Stomach smooth muscle (tissue), 2 donors: ENCODE measurements at regions not wholly inside any gene's neighbourhood (a gene's known extent, or its start where the extent isn't known, plus 50 kb on each side); places are given as distances from the start of the nearest gene placed in this dataset.

Experiments used
- H3K27ac ChIP-seq: one replicate; pipeline ENCODE4 v1.7.0; 2013; ENCODE audit warnings: mild to moderate bottlenecking, low read length, inconsistent platforms
- H3K27me3 ChIP-seq, 2 donors: one replicate each; pipeline ENCODE4 v1.7.0; 2013; ENCODE audit warnings: low read length in 2 of 2; ENCODE audit not compliant: insufficient read depth in 2 of 2, control insufficient read depth in 1 of 2
- H3K36me3 ChIP-seq, 2 donors: one replicate each; pipeline ENCODE4 v1.7.0; 2013; ENCODE audit warnings: low read length in 2 of 2; ENCODE audit not compliant: control insufficient read depth in 2 of 2, insufficient read depth in 2 of 2
- H3K4me1 ChIP-seq: one replicate; pipeline ENCODE4 v1.7.0; 2013; ENCODE audit warnings: low read length; ENCODE audit not compliant: control insufficient read depth, insufficient read depth
- H3K4me3 ChIP-seq, 2 donors: one replicate each; pipeline ENCODE4 v1.7.0; 2013; ENCODE audit warnings: low read length in 2 of 2
- H3K9ac ChIP-seq, 2 donors: one replicate each; pipeline ENCODE4 v1.7.0; 2013; ENCODE audit warnings: low read length in 2 of 2, mild to moderate bottlenecking in 1 of 2
- H3K9me3 ChIP-seq, 2 donors: one replicate each; pipeline ENCODE4 v1.7.0; 2013; ENCODE audit warnings: low read length in 2 of 2; ENCODE audit not compliant: control insufficient read depth in 2 of 2
- donor health status: healthy.
- donor health status: Pancreatic carcinoma.

DNA sequence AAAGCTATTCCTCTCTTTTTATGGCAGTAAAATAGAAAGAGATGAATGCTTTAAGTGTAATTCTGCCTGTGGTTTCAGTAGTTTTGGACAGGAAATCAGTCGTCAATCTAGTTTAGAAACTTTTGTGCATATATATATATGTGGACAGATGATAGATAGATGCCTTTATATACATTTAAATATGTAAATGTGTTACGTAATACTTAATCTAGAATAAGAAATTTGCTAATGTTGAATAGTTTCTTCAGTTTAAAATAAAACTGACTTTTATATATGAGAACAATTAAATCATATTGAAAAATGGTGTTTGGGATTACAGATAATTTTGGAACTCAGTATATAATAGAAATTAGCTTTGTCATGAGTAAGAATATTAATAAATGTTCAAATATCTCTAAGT, 1165.7 kb upstream of the NCAM2 start:
- H3K4me3 ChIP-seq, result no peak overlapping the region
- H3K9ac ChIP-seq, result no peak overlapping the region
- H3K27ac ChIP-seq, result no peak overlapping the region
- no peaks in the 10 kb centered on the region for H3K36me3 ChIP-seq
- H3K9me3 ChIP-seq, result no peaks in the 10 kb centered on the region
- H3K27me3 ChIP-seq, result no peaks in the 10 kb centered on the region
- no peaks in the 10 kb centered on the region for H3K4me1 ChIP-seq

DNA sequence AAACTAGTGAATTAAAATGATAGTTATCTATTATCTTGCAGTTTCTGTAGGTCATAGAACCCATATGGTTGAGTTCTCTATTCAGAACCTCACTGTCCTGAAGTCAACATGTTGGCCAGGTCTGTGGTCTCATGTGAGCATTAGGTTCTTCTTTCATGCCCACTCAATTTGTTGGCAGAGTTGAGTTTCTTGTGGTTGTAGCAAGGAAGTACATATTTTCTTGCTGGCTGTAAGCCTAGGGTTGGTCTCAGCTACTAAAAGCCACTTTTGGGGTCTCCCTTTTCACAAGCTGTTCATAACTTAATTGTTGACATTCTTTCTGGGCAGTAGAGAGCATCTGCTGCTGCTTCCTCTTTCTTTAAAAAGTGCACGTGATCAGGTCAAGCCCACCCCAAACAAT, 1165.1 kb upstream of the NCAM2 start:
- no peak overlapping the region for H3K27ac ChIP-seq

GRCh38 chr21:19842601-19843000, 1155.6 kb upstream of the NCAM2 start:
- H3K27me3 ChIP-seq, result no peaks in the 10 kb centered on the region
- no peak overlapping the region for H3K4me3 ChIP-seq
- no peaks in the 10 kb centered on the region for H3K9me3 ChIP-seq

More for the DNA sequence above, 1165.1 kb upstream of the NCAM2 start:
- no peaks in the 10 kb centered on the region for H3K36me3 ChIP-seq
- no peaks in the 10 kb centered on the region for H3K4me1 ChIP-seq
- H3K9ac ChIP-seq, result no peak overlapping the region
- H3K27me3 ChIP-seq, result no peaks in the 10 kb centered on the region
- H3K4me3 ChIP-seq, result no peak overlapping the region
- no peaks in the 10 kb centered on the region for H3K9me3 ChIP-seq

DNA sequence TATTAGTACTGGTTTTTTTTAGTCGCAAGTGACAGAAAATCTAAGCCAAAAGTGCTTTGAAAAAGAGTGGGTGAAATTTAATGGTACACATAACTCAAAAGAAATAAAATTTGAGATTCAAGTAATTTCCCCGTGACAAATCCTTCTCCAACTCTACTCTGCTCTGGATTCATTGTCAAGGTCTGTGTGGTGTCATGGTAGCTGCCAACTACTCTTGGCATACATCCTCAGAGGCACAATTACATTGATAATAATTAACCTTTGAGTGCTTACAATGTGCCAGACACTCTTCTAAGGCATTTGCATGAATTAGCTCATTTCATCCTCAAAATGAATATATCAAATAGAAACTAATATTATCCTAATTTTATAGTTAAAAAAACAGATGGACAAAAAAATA, 1153.9 kb upstream of the NCAM2 start:
- no peaks in the 10 kb centered on the region for H3K36me3 ChIP-seq
- H3K9ac ChIP-seq, result no peak overlapping the region
- H3K4me1 ChIP-seq, result no peaks in the 10 kb centered on the region
- H3K27me3 ChIP-seq, result no peaks in the 10 kb centered on the region
- H3K4me3 ChIP-seq, result no peak overlapping the region
- no peak overlapping the region for H3K27ac ChIP-seq
- H3K9me3 ChIP-seq, result no peaks in the 10 kb centered on the region

More at GRCh38 chr21:19842601-19843000, 1155.6 kb upstream of the NCAM2 start:
- H3K36me3 ChIP-seq, result no peaks in the 10 kb centered on the region
- H3K27ac ChIP-seq, result no peak overlapping the region
- H3K4me1 ChIP-seq, result no peaks in the 10 kb centered on the region
- no peak overlapping the region for H3K9ac ChIP-seq

DNA sequence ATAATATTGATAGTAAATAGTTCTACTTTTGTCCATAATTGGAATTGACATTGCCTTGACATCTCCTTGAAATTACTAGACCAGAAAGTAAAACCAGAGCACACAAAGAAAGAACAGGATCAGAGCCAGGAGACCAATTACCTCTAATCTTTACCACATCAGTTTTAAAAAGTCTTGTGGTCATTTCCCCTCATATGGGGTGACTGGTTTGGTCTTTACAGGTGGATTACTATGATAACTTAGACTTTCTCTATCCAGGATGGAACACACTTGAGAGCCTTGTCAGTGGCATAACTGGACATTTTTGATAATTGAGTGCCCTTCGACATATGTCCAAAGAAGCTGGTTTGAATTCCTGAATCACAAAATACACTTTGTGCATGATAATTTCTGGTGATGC, 1148.1 kb upstream of the NCAM2 start:
- Histone ChIP-seq H3K27ac (no peak overlapping the region), H3K9me3 (no peaks in the 10 kb centered on the region), H3K36me3 (no peaks in the 10 kb centered on the region), H3K4me1 (no peaks in the 10 kb centered on the region), H3K27me3 (no peaks in the 10 kb centered on the region), H3K9ac (no peak overlapping the region), H3K4me3 (no peak overlapping the region)

GRCh38 chr21:19853061-19853460, 1145.1 kb upstream of the NCAM2 start:
- no peaks in the 10 kb centered on the region for H3K4me1 ChIP-seq
- H3K4me3 ChIP-seq, result no peak overlapping the region
- no peak overlapping the region for H3K9ac ChIP-seq
- no peak overlapping the region for H3K27ac ChIP-seq
- no peaks in the 10 kb centered on the region for H3K36me3 ChIP-seq
- no peaks in the 10 kb centered on the region for H3K9me3 ChIP-seq
- H3K27me3 ChIP-seq, result no peaks in the 10 kb centered on the region

GRCh38 chr21:19853709-19854575, 1144.3 kb upstream of the NCAM2 start:
- Histone ChIP-seq H3K27me3 (no peaks in the 10 kb centered on the region), H3K9ac (no peak overlapping the region), H3K36me3 (no peaks in the 10 kb centered on the region), H3K27ac (no peak overlapping the region), H3K9me3 (no peaks in the 10 kb centered on the region), H3K4me3 (no peak overlapping the region), H3K4me1 (no peaks in the 10 kb centered on the region)

GRCh38 chr21:19855522-19855921, 1142.7 kb upstream of the NCAM2 start:
- H3K4me3 ChIP-seq, result no peak overlapping the region
- H3K9me3 ChIP-seq, result no peaks in the 10 kb centered on the region
- no peaks in the 10 kb centered on the region for H3K4me1 ChIP-seq
- H3K27ac ChIP-seq, result no peak overlapping the region
- no peaks in the 10 kb centered on the region for H3K36me3 ChIP-seq
- no peaks in the 10 kb centered on the region for H3K27me3 ChIP-seq
- no peak overlapping the region for H3K9ac ChIP-seq

DNA sequence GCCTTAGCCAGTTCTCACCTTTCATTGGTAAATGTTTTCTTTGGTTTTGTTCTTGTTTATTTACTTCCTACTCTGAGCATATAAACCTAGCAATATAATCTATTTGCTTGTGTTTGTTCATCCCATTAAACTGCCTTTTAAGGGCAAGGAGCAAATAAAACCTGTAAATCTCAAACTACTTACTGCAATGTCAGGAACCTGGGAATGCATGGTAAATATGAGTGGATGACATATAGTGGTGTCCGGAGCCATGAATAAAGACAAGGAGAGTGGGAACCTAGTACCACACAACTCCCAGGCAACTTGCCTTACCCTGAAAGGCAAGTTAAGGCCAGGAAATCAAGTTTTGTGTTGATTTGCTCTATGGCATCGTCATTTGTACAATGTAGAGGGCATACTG, 1133.7 kb upstream of the NCAM2 start:
- Histone ChIP-seq H3K9ac (no peak overlapping the region), H3K4me1 (no peaks in the 10 kb centered on the region), H3K27ac (no peak overlapping the region), H3K36me3 (no peaks in the 10 kb centered on the region), H3K9me3 (no peaks in the 10 kb centered on the region), H3K4me3 (no peak overlapping the region), H3K27me3 (no peaks in the 10 kb centered on the region)

DNA sequence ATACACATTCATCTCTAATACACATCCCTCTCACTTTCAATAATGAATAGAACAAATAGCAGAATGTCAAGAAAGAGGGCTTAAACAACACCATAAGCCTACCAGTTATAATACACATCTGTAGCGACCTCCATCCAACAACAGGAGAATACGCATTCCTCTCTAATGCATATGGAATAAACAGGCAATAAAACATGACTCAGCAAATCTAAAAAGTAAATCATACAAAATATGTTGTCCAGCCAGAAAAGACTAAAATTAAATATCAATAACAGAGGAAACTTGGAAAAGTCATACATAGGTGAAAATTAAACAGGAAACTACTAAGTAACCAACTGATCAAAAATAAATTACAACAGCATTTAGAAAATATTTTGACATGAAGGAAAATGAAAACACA, 1127.5 kb upstream of the NCAM2 start:
- Histone ChIP-seq H3K9ac (no peak overlapping the region), H3K27ac (no peak overlapping the region), H3K36me3 (no peaks in the 10 kb centered on the region), H3K4me3 (no peak overlapping the region), H3K9me3 (no peaks in the 10 kb centered on the region), H3K4me1 (no peaks in the 10 kb centered on the region), H3K27me3 (no peaks in the 10 kb centered on the region)

GRCh38 chr21:19874521-19874920, 1123.7 kb upstream of the NCAM2 start:
- Histone ChIP-seq H3K27ac (no peak overlapping the region), H3K4me3 (no peak overlapping the region), H3K27me3 (no peaks in the 10 kb centered on the region), H3K36me3 (no peaks in the 10 kb centered on the region), H3K4me1 (no peaks in the 10 kb centered on the region), H3K9me3 (no peaks in the 10 kb centered on the region), H3K9ac (no peak overlapping the region)
